ENCODE measurements at regions not wholly inside any gene's neighbourhood (a gene's known extent, or its start where the extent isn't known, plus 50 kb on each side); places are given as distances from the start of the nearest gene placed in this dataset.
"Not testable (repeated sequence)": the region's sequence is repeated elsewhere in the genome, so short reads cannot be mapped to it uniquely, and the experiment has no call there.

DNA sequence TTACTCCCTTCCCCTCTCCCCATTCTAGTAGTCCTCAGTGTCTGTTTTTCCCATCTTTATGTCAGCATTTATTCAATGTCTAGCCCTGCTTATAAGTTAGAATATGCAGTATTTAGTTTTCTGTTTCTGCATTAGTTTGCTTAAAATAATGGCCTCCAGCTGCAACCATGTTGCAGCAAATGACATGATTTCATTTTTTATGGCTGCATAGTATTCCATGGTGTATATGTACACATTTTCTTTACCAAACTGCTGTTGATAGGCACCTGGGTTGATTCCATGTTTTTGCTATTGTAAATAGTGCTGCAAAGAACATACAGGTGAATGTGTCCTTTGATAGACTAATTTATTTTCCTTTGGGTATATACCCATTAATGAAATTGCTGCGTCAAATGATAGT is 267.7 kb downstream of the SRGAP2C start:
- Histone ChIP-seq H3K9me3 (no peaks in the 10 kb centered on the region), H3K4me3 (no peak overlapping the region), H3K27ac (no peak overlapping the region), H3K27me3 (replicated peaks; ENCODE audit: insufficient read depth) (no peaks in the 10 kb centered on the region), H3K36me3 (no peaks in the 10 kb centered on the region), H3K4me1 (replicated peaks) (no peaks in the 10 kb centered on the region)
- intact Hi-C loops (cut with DNase I) = no loop called here
- DNase-seq (ENCODE audit: low spot score) = no peak
- WGBS = 100% methylated on average over 1 of the region's 1 CpG
- TF ChIP-seq, protein P1, sequence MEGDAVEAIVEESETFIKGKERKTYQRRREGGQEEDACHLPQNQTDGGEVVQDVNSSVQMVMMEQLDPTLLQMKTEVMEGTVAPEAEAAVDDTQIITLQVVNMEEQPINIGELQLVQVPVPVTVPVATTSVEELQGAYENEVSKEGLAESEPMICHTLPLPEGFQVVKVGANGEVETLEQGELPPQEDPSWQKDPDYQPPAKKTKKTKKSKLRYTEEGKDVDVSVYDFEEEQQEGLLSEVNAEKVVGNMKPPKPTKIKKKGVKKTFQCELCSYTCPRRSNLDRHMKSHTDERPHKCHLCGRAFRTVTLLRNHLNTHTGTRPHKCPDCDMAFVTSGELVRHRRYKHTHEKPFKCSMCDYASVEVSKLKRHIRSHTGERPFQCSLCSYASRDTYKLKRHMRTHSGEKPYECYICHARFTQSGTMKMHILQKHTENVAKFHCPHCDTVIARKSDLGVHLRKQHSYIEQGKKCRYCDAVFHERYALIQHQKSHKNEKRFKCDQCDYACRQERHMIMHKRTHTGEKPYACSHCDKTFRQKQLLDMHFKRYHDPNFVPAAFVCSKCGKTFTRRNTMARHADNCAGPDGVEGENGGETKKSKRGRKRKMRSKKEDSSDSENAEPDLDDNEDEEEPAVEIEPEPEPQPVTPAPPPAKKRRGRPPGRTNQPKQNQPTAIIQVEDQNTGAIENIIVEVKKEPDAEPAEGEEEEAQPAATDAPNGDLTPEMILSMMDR (IDR thresholded peaks at IDR 0.05) = no peak
- TF ChIP-seq POLR2AphosphoS5 (IDR thresholded peaks at IDR 0.05) (no peak), POLR2A (IDR thresholded peaks at IDR 0.05) (no peak)

DNA sequence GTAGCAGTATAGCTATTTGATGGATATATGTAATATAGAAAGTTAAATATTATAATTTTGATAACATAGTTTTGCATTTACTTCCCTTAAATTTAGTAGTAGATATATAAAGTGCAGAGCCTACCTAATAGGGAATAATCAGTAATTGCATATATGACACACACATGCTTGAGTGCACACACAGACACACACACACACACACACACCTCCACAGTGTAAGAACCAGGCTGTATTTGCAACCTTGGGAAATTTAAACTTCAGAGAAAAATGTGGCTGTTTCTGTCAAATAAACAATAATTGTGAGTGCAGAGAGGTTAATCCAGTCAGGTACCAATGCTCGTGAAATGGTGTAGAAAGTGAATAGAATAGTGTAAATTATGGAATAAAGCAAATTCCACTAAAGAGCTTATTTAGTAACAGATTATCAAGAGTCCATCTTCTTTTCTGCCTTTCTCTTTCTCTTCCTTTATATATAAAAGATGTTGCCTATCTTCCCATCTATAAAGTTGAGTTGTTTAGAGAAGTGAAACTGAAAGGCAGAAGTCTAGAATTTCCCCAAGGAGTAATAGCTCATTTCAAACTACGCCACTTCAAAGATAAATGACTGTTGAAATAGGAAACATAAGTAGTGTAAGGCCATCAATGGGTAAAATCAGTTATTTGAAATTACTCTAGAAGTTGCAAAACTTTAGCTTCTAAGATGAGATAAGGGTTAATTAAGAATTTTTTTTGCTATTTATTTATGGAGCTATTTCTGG is 273.7 kb downstream of the SRGAP2C start:
- TF ChIP-seq POLR2AphosphoS5 (IDR thresholded peaks at IDR 0.05) = no peak
- TF ChIP-seq, protein P1 (IDR thresholded peaks at IDR 0.05) = no peak
- intact Hi-C loops (cut with DNase I) = no loop called here
- DNase-seq (ENCODE audit: low spot score) = no peak
- no peak overlapping the region for H3K27ac ChIP-seq
- no peaks in the 10 kb centered on the region for H3K4me1 ChIP-seq (replicated peaks)
- no peaks in the 10 kb centered on the region for H3K9me3 ChIP-seq
- H3K36me3 ChIP-seq = no peaks in the 10 kb centered on the region
- 17% methylated on average over 2 of the region's 2 CpGs for WGBS
- no peaks in the 10 kb centered on the region for H3K27me3 ChIP-seq (replicated peaks; ENCODE audit: insufficient read depth)
- no peak overlapping the region for H3K4me3 ChIP-seq

DNA sequence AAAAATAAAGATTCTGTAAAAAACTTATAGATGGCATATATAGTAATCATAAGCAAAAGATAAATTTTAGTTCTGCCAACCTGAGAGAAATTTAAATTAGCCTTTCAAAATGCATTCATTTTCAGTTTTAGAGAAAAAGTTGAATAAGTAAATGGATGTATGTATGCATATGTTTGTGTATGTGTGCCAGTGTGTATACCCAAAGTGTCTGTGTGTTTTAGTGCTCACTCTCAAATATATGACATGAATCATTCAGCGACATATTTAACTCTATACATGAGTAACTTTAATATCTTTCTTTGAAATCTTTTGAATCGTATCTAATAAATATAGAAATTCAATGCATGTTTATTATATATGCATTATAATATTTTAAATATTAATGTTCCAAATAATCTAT is 274.5 kb downstream of the SRGAP2C start:
- TF ChIP-seq, protein P1 (IDR thresholded peaks at IDR 0.05) = no peak
- TF ChIP-seq POLR2A (IDR thresholded peaks at IDR 0.05) (no peak), POLR2AphosphoS5 (IDR thresholded peaks at IDR 0.05) (no peak)
- no peaks in the 10 kb centered on the region for H3K9me3 ChIP-seq
- H3K4me3 ChIP-seq = no peak overlapping the region
- H3K4me1 ChIP-seq (replicated peaks) = no peaks in the 10 kb centered on the region
- H3K27ac ChIP-seq = no peak overlapping the region
- H3K27me3 ChIP-seq (replicated peaks; ENCODE audit: insufficient read depth) = no peaks in the 10 kb centered on the region
- H3K36me3 ChIP-seq = no peaks in the 10 kb centered on the region
- WGBS = 62% methylated on average over 2 of the region's 2 CpGs
- intact Hi-C loops (cut with DNase I) = no loop called here
- DNase-seq (ENCODE audit: low spot score) = no peak

DNA sequence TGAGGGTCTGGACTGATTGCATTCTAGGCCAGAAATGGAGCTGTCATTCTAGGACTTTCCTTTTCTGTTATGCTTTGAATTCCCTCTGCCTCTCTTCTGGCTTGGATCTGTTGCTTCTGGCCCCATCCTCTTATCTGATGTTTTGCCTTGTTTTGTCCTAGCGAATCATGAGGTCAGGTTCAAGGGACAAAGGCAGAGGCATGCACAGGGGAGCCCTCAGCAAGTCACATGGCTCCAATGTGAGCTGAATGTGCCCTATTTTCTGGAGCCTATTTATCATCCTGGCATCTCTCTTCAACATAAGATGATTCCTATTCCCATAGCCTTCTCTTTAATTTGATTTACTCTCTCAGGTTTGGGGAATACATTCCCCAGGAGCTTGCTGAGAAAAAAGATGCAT is 284.6 kb downstream of the SRGAP2C start:
- DNase-seq (ENCODE audit: low spot score); H3K36me3 ChIP-seq; H3K27me3 ChIP-seq (replicated peaks; ENCODE audit: insufficient read depth); H3K9me3 ChIP-seq; intact Hi-C loops (cut with DNase I); H3K4me3 ChIP-seq; H3K27ac ChIP-seq; H3K4me1 ChIP-seq (replicated peaks): not testable (repeated sequence)
- 53% methylated on average over 1 of the region's 1 CpG for WGBS

DNA sequence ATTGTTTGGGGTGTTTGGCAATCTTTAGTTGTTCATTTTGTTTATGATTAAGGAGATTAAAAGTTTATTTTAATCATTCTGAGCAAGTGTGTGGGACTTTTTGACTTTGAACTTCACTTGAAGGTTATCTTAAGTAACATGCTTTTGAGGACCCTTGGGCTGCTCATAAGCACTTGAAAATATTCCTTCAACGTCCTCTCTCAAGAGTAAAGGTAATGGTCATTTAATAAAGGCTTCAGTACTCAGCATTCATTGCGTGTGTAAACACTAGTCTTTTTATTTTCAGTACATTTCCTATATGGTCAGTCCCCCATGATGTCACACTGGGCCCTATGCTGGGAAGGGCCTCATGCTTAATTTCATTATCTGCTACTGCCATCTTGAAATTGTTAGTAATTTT is 285.6 kb downstream of the SRGAP2C start:
- intact Hi-C loops (cut with DNase I); H3K36me3 ChIP-seq; H3K27me3 ChIP-seq (replicated peaks; ENCODE audit: insufficient read depth); H3K4me1 ChIP-seq (replicated peaks); DNase-seq (ENCODE audit: low spot score); H3K27ac ChIP-seq; H3K4me3 ChIP-seq; H3K9me3 ChIP-seq: not testable (repeated sequence)
- WGBS = 81% methylated on average over 2 of the region's 2 CpGs

DNA sequence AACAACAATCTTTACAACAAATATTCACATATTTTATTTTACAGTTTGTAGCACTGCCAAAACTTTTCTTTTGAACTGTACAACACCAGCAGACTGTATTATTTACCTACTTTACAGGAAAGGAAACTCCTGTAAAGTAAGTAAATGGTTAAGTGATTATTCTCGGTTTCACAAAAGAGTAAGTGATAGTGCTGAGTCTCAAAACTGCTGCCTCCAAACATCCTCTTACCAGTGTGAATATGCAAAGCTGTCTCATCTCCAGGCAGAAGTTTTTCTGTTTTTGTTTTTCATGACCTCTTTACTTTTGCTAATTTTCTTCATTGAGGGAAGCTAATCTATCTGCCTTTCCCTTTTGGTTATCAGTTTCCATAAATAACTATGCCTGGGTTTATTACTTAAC is 286.7 kb downstream of the SRGAP2C start:
- no peaks in the 10 kb centered on the region for H3K9me3 ChIP-seq
- WGBS = 22% methylated on average over 1 of the region's 1 CpG
- H3K4me3 ChIP-seq = no peak overlapping the region
- intact Hi-C loops (cut with DNase I) = no loop called here
- TF ChIP-seq, protein P1 (IDR thresholded peaks at IDR 0.05) = no peak
- TF ChIP-seq POLR2AphosphoS5 (IDR thresholded peaks at IDR 0.05) (no peak), POLR2A (IDR thresholded peaks at IDR 0.05) (no peak)
- DNase-seq (ENCODE audit: low spot score) = no peak
- H3K27ac ChIP-seq = no peak overlapping the region
- H3K27me3 ChIP-seq (replicated peaks; ENCODE audit: insufficient read depth) = no peaks in the 10 kb centered on the region
- H3K4me1 ChIP-seq (replicated peaks) = no peaks in the 10 kb centered on the region
- H3K36me3 ChIP-seq = no peaks in the 10 kb centered on the region

Measured in prostate gland (tissue), 2 donors.